ENCODE measurements at regions not wholly inside any gene's neighbourhood (a gene's known extent, or its start where the extent isn't known, plus 50 kb on each side); places are given as distances from the start of the nearest gene placed in this dataset.

DNA sequence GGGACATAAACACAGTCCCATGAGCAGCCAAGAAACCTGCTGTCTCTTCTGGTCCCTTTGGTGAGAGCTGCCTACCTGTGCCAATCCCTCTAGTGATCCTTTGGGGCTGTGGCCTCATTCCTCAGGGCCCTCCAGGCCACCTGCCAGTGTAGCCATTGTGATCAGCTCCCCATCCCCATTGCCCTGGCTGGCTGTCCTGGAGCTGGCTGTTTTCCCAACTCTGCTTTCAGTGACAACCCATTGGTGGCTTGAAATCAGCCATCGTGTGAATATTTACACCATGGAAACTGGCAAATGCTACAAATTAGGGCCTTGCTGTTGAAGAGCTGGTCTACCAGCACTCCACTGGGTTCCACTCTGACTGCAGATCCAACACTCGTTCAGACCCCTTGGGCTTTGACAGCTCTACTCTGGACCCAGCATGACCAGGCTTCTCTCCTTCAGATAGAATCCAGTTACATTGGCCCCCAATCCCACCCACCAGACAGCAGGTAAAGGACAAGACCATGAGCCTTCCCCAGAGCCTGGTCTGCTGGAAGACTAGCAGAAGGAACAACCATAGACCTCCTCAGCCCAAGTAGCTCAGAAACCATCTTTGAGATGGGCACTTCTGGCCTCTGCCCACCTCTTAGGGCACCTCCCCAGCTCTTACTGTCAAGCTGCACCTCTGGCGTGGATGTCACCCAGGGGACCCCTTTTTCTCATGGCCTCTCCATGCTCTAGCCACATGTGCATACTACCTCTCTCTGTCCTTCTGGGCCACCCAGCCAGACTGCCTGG, 69.2 kb upstream of the NEK6 start:
- Histone ChIP-seq H3F3A (replicated peaks; ENCODE audit: insufficient read depth) (no peaks in the 10 kb centered on the region), H3K4me2 (no peak overlapping the region), H3K36me3 (replicated peaks in 1 of 2; ENCODE audit: control insufficient read depth in 1 of 2, insufficient read depth in 2 of 2, low read length in 1 of 2) (no peaks in the 10 kb centered on the region), H3K9me3 (no peaks in the 10 kb centered on the region), H3K9ac (no peak overlapping the region), H3K27me3 (ENCODE audit: insufficient read depth) (peaks cover 20% of the 10 kb centered on the region; the same call in 1 of the 2 replicates), H3K27ac (ENCODE audit: low read depth in 2 of 2, low read length in 1 of 2) (no peak overlapping the region), H3K4me3 (ENCODE audit: low read depth in 2 of 2, low read length in 1 of 2) (no peak overlapping the region), H4K20me1 (ENCODE audit: insufficient read depth) (no peaks in the 10 kb centered on the region), H3K9me2 (no peaks in the 10 kb centered on the region), H3K79me2 (ENCODE audit: insufficient read depth) (no peaks in the 10 kb centered on the region), H2AFZ (ENCODE audit: low read depth) (no peak overlapping the region), H3K4me1 (ENCODE audit: control insufficient read depth in 1 of 2, insufficient read depth in 2 of 2, low read depth in 1 of 2, low read length in 1 of 2) (no peaks in the 10 kb centered on the region)
- DNase-seq = no peak
- 67% methylated on average over 2 of the region's 3 CpGs for WGBS (ENCODE audit: low lambda C conversion rate)
- CTCF ChIA-PET = interaction anchor here (0.6 to 2.4 kb wide), 2 partner anchors 8 to 715 kb away, joined by 3 to 6 read pairs; no protein-coding TSS in a partner anchor
- POLR2A ChIA-PET = no interaction called here
- TF ChIP-seq EP300 (IDR thresholded peaks at IDR 0.05; ENCODE audit: borderline replicate concordance in 1 of 2, low read depth in 1 of 2, low read length in 1 of 2) (no peak), TCF12 (IDR thresholded peaks at IDR 0.05) (no peak), NFIC (IDR thresholded peaks at IDR 0.05; ENCODE audit: borderline replicate concordance) (no peak), JUND (IDR thresholded peaks at IDR 0.05) (no peak), RAD21 (IDR thresholded peaks at IDR 0.05; ENCODE audit: low read length) (no peak), TAF1 (IDR thresholded peaks at IDR 0.05; ENCODE audit: borderline replicate concordance, low read depth, low read length) (no peak), FOXJ3 (CRISPR knock-in tag; IDR thresholded peaks at IDR 0.05) (no peak), SMC3 (IDR thresholded peaks at IDR 0.05; ENCODE audit: low read depth, low read length) (no peak), FOXM1 (IDR thresholded peaks at IDR 0.05; ENCODE audit: low read depth) (no peak), SIN3A (IDR thresholded peaks at IDR 0.05; ENCODE audit: borderline replicate concordance, low read depth, low read length) (no peak), GABPA (IDR thresholded peaks at IDR 0.05; ENCODE audit: low read depth) (no peak), EZH2phosphoT487 (IDR thresholded peaks at IDR 0.05; ENCODE audit: borderline replicate concordance, low read depth) (no peak), MEF2A (IDR thresholded peaks at IDR 0.05; ENCODE audit: borderline replicate concordance, low read depth) (no peak), MXI1 (IDR thresholded peaks at IDR 0.05; ENCODE audit: low read depth, low read length) (no peak), CHD2 (IDR thresholded peaks at IDR 0.05; ENCODE audit: low read length, partially characterized antibody) (no peak)
- TF ChIP-seq, protein P1, sequence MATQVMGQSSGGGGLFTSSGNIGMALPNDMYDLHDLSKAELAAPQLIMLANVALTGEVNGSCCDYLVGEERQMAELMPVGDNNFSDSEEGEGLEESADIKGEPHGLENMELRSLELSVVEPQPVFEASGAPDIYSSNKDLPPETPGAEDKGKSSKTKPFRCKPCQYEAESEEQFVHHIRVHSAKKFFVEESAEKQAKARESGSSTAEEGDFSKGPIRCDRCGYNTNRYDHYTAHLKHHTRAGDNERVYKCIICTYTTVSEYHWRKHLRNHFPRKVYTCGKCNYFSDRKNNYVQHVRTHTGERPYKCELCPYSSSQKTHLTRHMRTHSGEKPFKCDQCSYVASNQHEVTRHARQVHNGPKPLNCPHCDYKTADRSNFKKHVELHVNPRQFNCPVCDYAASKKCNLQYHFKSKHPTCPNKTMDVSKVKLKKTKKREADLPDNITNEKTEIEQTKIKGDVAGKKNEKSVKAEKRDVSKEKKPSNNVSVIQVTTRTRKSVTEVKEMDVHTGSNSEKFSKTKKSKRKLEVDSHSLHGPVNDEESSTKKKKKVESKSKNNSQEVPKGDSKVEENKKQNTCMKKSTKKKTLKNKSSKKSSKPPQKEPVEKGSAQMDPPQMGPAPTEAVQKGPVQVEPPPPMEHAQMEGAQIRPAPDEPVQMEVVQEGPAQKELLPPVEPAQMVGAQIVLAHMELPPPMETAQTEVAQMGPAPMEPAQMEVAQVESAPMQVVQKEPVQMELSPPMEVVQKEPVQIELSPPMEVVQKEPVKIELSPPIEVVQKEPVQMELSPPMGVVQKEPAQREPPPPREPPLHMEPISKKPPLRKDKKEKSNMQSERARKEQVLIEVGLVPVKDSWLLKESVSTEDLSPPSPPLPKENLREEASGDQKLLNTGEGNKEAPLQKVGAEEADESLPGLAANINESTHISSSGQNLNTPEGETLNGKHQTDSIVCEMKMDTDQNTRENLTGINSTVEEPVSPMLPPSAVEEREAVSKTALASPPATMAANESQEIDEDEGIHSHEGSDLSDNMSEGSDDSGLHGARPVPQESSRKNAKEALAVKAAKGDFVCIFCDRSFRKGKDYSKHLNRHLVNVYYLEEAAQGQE (IDR thresholded peaks at IDR 0.05; ENCODE audit: low read depth, low read length) = no peak
- TF ChIP-seq, protein P2, sequence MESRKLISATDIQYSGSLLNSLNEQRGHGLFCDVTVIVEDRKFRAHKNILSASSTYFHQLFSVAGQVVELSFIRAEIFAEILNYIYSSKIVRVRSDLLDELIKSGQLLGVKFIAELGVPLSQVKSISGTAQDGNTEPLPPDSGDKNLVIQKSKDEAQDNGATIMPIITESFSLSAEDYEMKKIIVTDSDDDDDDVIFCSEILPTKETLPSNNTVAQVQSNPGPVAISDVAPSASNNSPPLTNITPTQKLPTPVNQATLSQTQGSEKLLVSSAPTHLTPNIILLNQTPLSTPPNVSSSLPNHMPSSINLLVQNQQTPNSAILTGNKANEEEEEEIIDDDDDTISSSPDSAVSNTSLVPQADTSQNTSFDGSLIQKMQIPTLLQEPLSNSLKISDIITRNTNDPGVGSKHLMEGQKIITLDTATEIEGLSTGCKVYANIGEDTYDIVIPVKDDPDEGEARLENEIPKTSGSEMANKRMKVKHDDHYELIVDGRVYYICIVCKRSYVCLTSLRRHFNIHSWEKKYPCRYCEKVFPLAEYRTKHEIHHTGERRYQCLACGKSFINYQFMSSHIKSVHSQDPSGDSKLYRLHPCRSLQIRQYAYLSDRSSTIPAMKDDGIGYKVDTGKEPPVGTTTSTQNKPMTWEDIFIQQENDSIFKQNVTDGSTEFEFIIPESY (IDR thresholded peaks at IDR 0.05; ENCODE audit: borderline replicate concordance, low read depth) = no peak
- TF ChIP-seq, protein P3, sequence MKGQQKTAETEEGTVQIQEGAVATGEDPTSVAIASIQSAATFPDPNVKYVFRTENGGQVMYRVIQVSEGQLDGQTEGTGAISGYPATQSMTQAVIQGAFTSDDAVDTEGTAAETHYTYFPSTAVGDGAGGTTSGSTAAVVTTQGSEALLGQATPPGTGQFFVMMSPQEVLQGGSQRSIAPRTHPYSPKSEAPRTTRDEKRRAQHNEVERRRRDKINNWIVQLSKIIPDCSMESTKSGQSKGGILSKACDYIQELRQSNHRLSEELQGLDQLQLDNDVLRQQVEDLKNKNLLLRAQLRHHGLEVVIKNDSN (IDR thresholded peaks at IDR 0.05; ENCODE audit: borderline replicate concordance, low read depth) = no peak
- TF ChIP-seq, protein P4, sequence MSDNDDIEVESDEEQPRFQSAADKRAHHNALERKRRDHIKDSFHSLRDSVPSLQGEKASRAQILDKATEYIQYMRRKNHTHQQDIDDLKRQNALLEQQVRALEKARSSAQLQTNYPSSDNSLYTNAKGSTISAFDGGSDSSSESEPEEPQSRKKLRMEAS (IDR thresholded peaks at IDR 0.05; ENCODE audit: low read depth) = no peak
